Mammary epithelial cell (primary cell): ENCODE measurements at regions not wholly inside any gene's neighbourhood (a gene's known extent, or its start where the extent isn't known, plus 50 kb on each side); places are given as distances from the start of the nearest gene placed in this dataset.

Experiments used
- CTCF ChIP-seq, 2 donors: IDR thresholded peaks in 1 of 2; conservative IDR thresholded peaks in 1 of 2; 2 replicates each; pipeline ENCODE4 v1.5.1; 2011 to 2012; ENCODE audit warnings: inconsistent platforms in 2 of 2, low read length in 2 of 2, mild to moderate bottlenecking in 2 of 2, control low read depth in 1 of 2, low read depth in 1 of 2; ENCODE audit not compliant: insufficient read depth in 1 of 2; ENCODE audit errors: extremely low read depth in 1 of 2
- EZH2 ChIP-seq: IDR thresholded peaks from 2 replicates; pipeline ENCODE4 v1.6.1; 2012; ENCODE audit warnings: low read length, inconsistent platforms, borderline replicate concordance

- TF ChIP-seq CTCF (conservative IDR thresholded peaks at IDR 0.05 in 1 of 2, IDR thresholded peaks at IDR 0.05 in 1 of 2; ENCODE audit: extremely low read depth in 1 of 2, insufficient read depth in 1 of 2, low read depth in 1 of 2, low read length in 2 of 2) (no peak), EZH2 (no peak)
Observed at GRCh38 chr16:51637770-51638094, 486.7 kb upstream of the SALL1 start.
